GM12878 (cell line): ENCODE measurements at regions not wholly inside any gene's neighbourhood (a gene's known extent, or its start where the extent isn't known, plus 50 kb on each side); places are given as distances from the start of the nearest gene placed in this dataset.

ENCODE experiments used
- ATAC-seq: fragments of 200-7000 bp; cut with Tn5 transposase; 3 replicates; pipeline ENCODE4 v1.9.1; 2020; ENCODE audit warnings: mild to moderate bottlenecking, moderate library complexity
- BruUV-seq: library from RNA; stranded (reverse); fragments of 400-500 nt; replicated peaks from 2 replicates; lab custom pipeline; 2021; lab: Mats Ljungman, UMichigan
- CTCF ChIA-PET: fragments of 300-600 bp; sonication (Branson Sonifier 250); formaldehyde crosslinking; extraction: SDS; loops from one replicate; lab custom pipeline; 2021; ENCODE audit warnings: inconsistent platforms; lab: Yijun Ruan, JAX
- POLR2A ChIA-PET: fragments of 350-600 bp; formaldehyde crosslinking; extraction: SDS; loops from one replicate; lab custom pipeline; 2021; ENCODE audit warnings: inconsistent platforms; lab: Charles Lee
- RAD21 ChIA-PET: fragments of 300-600 bp; sonication (Branson Sonifier 250); formaldehyde crosslinking; loops from one replicate; lab custom pipeline; 2023; ENCODE audit warnings: antibody characterized with exemption; ENCODE audit not compliant: unreplicated experiment; lab: Charles Lee
- SMC1A ChIA-PET: fragments of 300-600 bp; sonication (Branson Sonifier 250); formaldehyde crosslinking; loops from one replicate; lab custom pipeline; 2023; ENCODE audit not compliant: unreplicated experiment, uncharacterized antibody; lab: Charles Lee
- DNase-seq: peaks from one replicate; pipeline ENCODE4 v3.0.0-alpha.2; 2011; ENCODE audit warnings: low read depth, low spot score
- FAIRE-seq: peaks from 3 replicates; lab custom pipeline; 2011; peaks lifted over from hg19 to GRCh38; lab: Jason Lieb, UNC
- H2AFZ ChIP-seq: 2 replicates; pipeline ENCODE4 v1.6.0; 2011; ENCODE audit warnings: low read depth, low read length, control low read depth; ENCODE audit not compliant: control insufficient read depth
- H3K27ac ChIP-seq: 2 replicates; pipeline ENCODE4 v1.5.1; 2011; ENCODE audit warnings: control low read depth; ENCODE audit not compliant: control insufficient read depth, insufficient read depth
- H3K27me3 ChIP-seq, 2 experiments: replicated peaks in 1 of 2; 2 replicates each; pipeline versions ENCODE4 v1.6.0 to v1.6.1; 2011; ENCODE audit warnings: low read length in 1 of 2; ENCODE audit not compliant: control insufficient read depth in 2 of 2, insufficient read depth in 2 of 2
- H3K36me3 ChIP-seq, 2 experiments: 2 replicates each; pipeline ENCODE4 v1.5.1; 2011; ENCODE audit warnings: low read length in 1 of 2; ENCODE audit not compliant: control insufficient read depth in 2 of 2, insufficient read depth in 2 of 2
- H3K4me1 ChIP-seq: 2 replicates; pipeline ENCODE4 v1.6.1; 2011; ENCODE audit warnings: mild to moderate bottlenecking, low read length, moderate library complexity, mixed read lengths; ENCODE audit not compliant: control insufficient read depth, insufficient read depth
- H3K4me2 ChIP-seq: 2 replicates; pipeline ENCODE4 v1.6.0; 2011; ENCODE audit warnings: control low read depth; ENCODE audit not compliant: control insufficient read depth, insufficient read depth
- H3K4me3 ChIP-seq: fragments of 200-600 bp; sonication (generic); 2 replicates; pipeline ENCODE4 v1.5.1; 2016
- H3K79me2 ChIP-seq: 2 replicates; pipeline ENCODE4 v1.6.0; 2011; ENCODE audit warnings: low read length; ENCODE audit not compliant: control insufficient read depth, insufficient read depth
- H3K9ac ChIP-seq: 2 replicates; pipeline ENCODE4 v1.8.0; 2011; ENCODE audit warnings: low read length, control low read depth, mixed read lengths; ENCODE audit not compliant: control insufficient read depth, insufficient read depth
- H3K9me3 ChIP-seq: replicated peaks from 3 replicates; pipeline ENCODE4 v1.5.1; 2011; ENCODE audit warnings: mild to moderate bottlenecking, low read length; ENCODE audit not compliant: control insufficient read depth, insufficient read depth
- H4K20me1 ChIP-seq: 2 replicates; pipeline ENCODE4 v1.6.0; 2011; ENCODE audit not compliant: control insufficient read depth, insufficient read depth
- CHD1 ChIP-seq: IDR thresholded peaks from 2 replicates; pipeline ENCODE4 v1.6.1; 2012; ENCODE audit warnings: low read depth, low read length, improper control_type of control experiment
- RUNX3 ChIP-seq: IDR thresholded peaks from 2 replicates; pipeline ENCODE4 v1.6.1; 2012; ENCODE audit warnings: low read length, inconsistent platforms
- TCF7 ChIP-seq: IDR thresholded peaks from 2 replicates; pipeline ENCODE4 v1.6.1; 2014; ENCODE audit warnings: antibody characterized with exemption, borderline replicate concordance
- ZNF24 ChIP-seq: fragments of 450-650 bp; IDR thresholded peaks from 2 replicates; pipeline ENCODE4 v1.6.1; 2017; ENCODE audit warnings: antibody characterized with exemption, mild to moderate bottlenecking
- ZNF592 ChIP-seq: fragments of 450-650 bp; IDR thresholded peaks from 2 replicates; pipeline ENCODE4 v1.6.1; 2017; ENCODE audit warnings: mild to moderate bottlenecking, moderate library complexity
- WGBS: methylation state at CpG from one replicate; pipeline ENCODE4 v1.1.6; 2016; ENCODE audit warnings: low lambda C conversion rate; ENCODE audit not compliant: insufficient replicate concordance, insufficient coverage; ENCODE audit errors: missing lambda C conversion rate; 5-methylcytosine and 5-hydroxymethylcytosine counted together
- in situ Hi-C: fragments of 300-500 bp; cut with MboI; formaldehyde crosslinking; loops from 9 replicates; pipeline ENCODE4 v1.14.3; 2018; ENCODE audit warnings: mixed read lengths
- intact Hi-C: fragments of 100-400 bp; cut with micrococcal nuclease; formaldehyde crosslinking; loops from one replicate; pipeline ENCODE4 v1.14.2; 2022; ENCODE audit not compliant: unreplicated experiment

GRCh38 chr2:228840113-228840742, 430.9 kb downstream of the PID1 start:
- Histone ChIP-seq H3K9ac (no peak overlapping the region), H3K9me3 (no peaks in the 10 kb centered on the region), H3K4me3 (no peak overlapping the region), H3K4me2 (no peak overlapping the region), H3K27me3 (no peaks in the 10 kb centered on the region), H3K4me1 (no peaks in the 10 kb centered on the region), H4K20me1 (no peaks in the 10 kb centered on the region), H3K27ac (no peak overlapping the region), H3K36me3 (no peaks in the 10 kb centered on the region), H3K79me2 (no peaks in the 10 kb centered on the region), H2AFZ (no peak overlapping the region)
- intact Hi-C loops: no loop called here
- BruUV-seq: no TSS peak
- TF ChIP-seq ZNF24 (peak; percentile 91), ZNF592 (no peak), RUNX3 (peak; percentile 46; the same call in 1 of the 2 replicates), TCF7 (peak; percentile 64; the same call in 1 of the 2 replicates), CHD1 (no peak)
- ChIA-PET POLR2A (no interaction called here), RAD21 (no interaction called here), CTCF (interaction anchor here (0.6 kb wide), 1 partner anchor 457 kb away, joined by 3 read pairs; no protein-coding TSS in a partner anchor), SMC1A (interaction anchor here (0.5 to 1.0 kb wide), 2 partner anchors 41 to 181 kb away, joined by 3 read pairs; no protein-coding TSS in a partner anchor)
- FAIRE-seq: no peak
- WGBS: 42% methylated on average over 6 of the region's 6 CpGs
- no peak for DNase-seq
- no peak for ATAC-seq
- in situ Hi-C loops: no loop called here
